Neuronal stem cell (in vitro differentiated cells): ENCODE measurements at regions not wholly inside any gene's neighbourhood (a gene's known extent, or its start where the extent isn't known, plus 50 kb on each side); places are given as distances from the start of the nearest gene placed in this dataset.

ENCODE experiments used
- DNase-seq: peaks from one replicate; pipeline ENCODE4 v3.0.0-alpha.2; 2013; ENCODE audit warnings: low spot score
- H2AFZ ChIP-seq: one replicate; pipeline ENCODE4 v1.6.1; 2013; ENCODE audit warnings: mild to moderate bottlenecking, low read length, inconsistent platforms
- H2AK5ac ChIP-seq: 2 replicates; pipeline ENCODE4 v1.6.1; 2013; ENCODE audit warnings: low read depth, mild to moderate bottlenecking, inconsistent platforms, low read length, moderate library complexity, mixed read lengths
- H2BK120ac ChIP-seq: 2 replicates; pipeline ENCODE4 v1.6.1; 2013; ENCODE audit warnings: low read depth, mild to moderate bottlenecking, inconsistent platforms, low read length, moderate library complexity, mixed read lengths
- H2BK12ac ChIP-seq: one replicate; pipeline ENCODE4 v1.6.1; 2013; ENCODE audit warnings: low read length, inconsistent platforms
- H2BK15ac ChIP-seq: 2 replicates; pipeline ENCODE4 v1.6.1; 2013; ENCODE audit warnings: mild to moderate bottlenecking, low read length, inconsistent platforms, mixed read lengths
- H2BK5ac ChIP-seq: one replicate; pipeline ENCODE4 v1.6.1; 2013; ENCODE audit warnings: inconsistent platforms, mild to moderate bottlenecking, low read length, moderate library complexity
- H3K14ac ChIP-seq: one replicate; pipeline ENCODE4 v1.6.1; 2013; ENCODE audit warnings: low read length, inconsistent platforms
- H3K18ac ChIP-seq: 2 replicates; pipeline ENCODE4 v1.6.1; 2013; ENCODE audit warnings: low read length, inconsistent platforms
- H3K23ac ChIP-seq: 2 replicates; pipeline ENCODE4 v1.6.1; 2013; ENCODE audit warnings: low read depth, mild to moderate bottlenecking, mixed read lengths, low read length, inconsistent platforms; ENCODE audit not compliant: poor library complexity
- H3K27ac ChIP-seq: replicated peaks from 3 replicates; pipeline ENCODE4 v1.5.1; 2013; ENCODE audit warnings: low read length, inconsistent platforms
- H3K27me3 ChIP-seq, 3 experiments: 2 replicates each; pipeline ENCODE4 v1.6.1; 2013; ENCODE audit warnings: low read length in 3 of 3, mild to moderate bottlenecking in 2 of 3, inconsistent platforms in 1 of 3, low read depth in 1 of 3, mixed read lengths in 1 of 3, moderate library complexity in 1 of 3; ENCODE audit not compliant: control insufficient read depth in 3 of 3, insufficient read depth in 3 of 3
- H3K36me3 ChIP-seq, 2 donors: replicated peaks in 1 of 2; 2 replicates each; pipeline ENCODE4 v1.6.1; 2013; ENCODE audit warnings: low read length in 2 of 2; ENCODE audit not compliant: control insufficient read depth in 2 of 2, insufficient read depth in 2 of 2
- H3K4ac ChIP-seq: 2 replicates; pipeline ENCODE4 v1.6.1; 2013; ENCODE audit warnings: inconsistent platforms, mild to moderate bottlenecking, low read length, moderate library complexity
- H3K4me1 ChIP-seq, 2 donors: 1 replicate in 1 of 2; 2 replicates in 1 of 2; pipeline ENCODE4 v1.6.1; 2013; ENCODE audit warnings: low read length in 2 of 2, low read depth in 1 of 2; ENCODE audit not compliant: control insufficient read depth in 2 of 2, insufficient read depth in 1 of 2
- H3K4me2 ChIP-seq: one replicate; pipeline ENCODE4 v1.6.1; 2013; ENCODE audit warnings: mild to moderate bottlenecking, low read length, inconsistent platforms; ENCODE audit not compliant: insufficient read depth, poor library complexity, severe bottlenecking
- H3K4me3 ChIP-seq, 2 donors: 2 replicates each; pipeline ENCODE4 v1.5.1; 2013; ENCODE audit warnings: low read length in 2 of 2, mild to moderate bottlenecking in 2 of 2, inconsistent platforms in 1 of 2, moderate library complexity in 1 of 2
- H3K79me1 ChIP-seq: one replicate; pipeline ENCODE4 v1.6.1; 2013; ENCODE audit warnings: low read depth, mild to moderate bottlenecking, inconsistent platforms, low read length, moderate library complexity
- H3K9ac ChIP-seq: one replicate; pipeline ENCODE4 v1.6.1; 2013; ENCODE audit warnings: mild to moderate bottlenecking, low read depth, low read length, inconsistent platforms; ENCODE audit not compliant: poor library complexity
- H3K9me3 ChIP-seq, 2 donors: replicated peaks in 1 of 2; 2 replicates each; pipeline versions ENCODE3 to v1.6.1; 2013; ENCODE audit warnings: low read length in 2 of 2, mild to moderate bottlenecking in 2 of 2, inconsistent platforms in 1 of 2, low read depth in 1 of 2, mixed read lengths in 1 of 2, moderate library complexity in 1 of 2; ENCODE audit not compliant: control insufficient read depth in 2 of 2, insufficient read depth in 1 of 2
- H4K8ac ChIP-seq: one replicate; pipeline ENCODE4 v1.6.1; 2013; ENCODE audit warnings: low read depth, mild to moderate bottlenecking, inconsistent platforms, low read length, moderate library complexity
- H4K91ac ChIP-seq: one replicate; pipeline ENCODE4 v1.6.1; 2013; ENCODE audit warnings: low read length, low read depth, mild to moderate bottlenecking, inconsistent platforms; ENCODE audit not compliant: poor library complexity
- WGBS, 2 donors: extraction: QIAGEN DNeasy Blood & Tissue Kit; methylation state at CpG; one replicate each; pipeline ENCODE4 v1.1.7; 2013; ENCODE audit warnings: missing lambda C conversion rate in 2 of 2, mixed read lengths in 1 of 2; ENCODE audit not compliant: insufficient read length in 2 of 2, insufficient replicate concordance in 1 of 2; ENCODE audit errors: extremely low coverage in 2 of 2; 5-methylcytosine and 5-hydroxymethylcytosine counted together

- DNase-seq: no peak
- WGBS, 2 donors: no CpG with 5 or more reads among the region's 2 CpGs
- Histone ChIP-seq H3K4ac (no peak overlapping the region), H2BK12ac (no peak overlapping the region), H2BK5ac (no peak overlapping the region), H2BK15ac (no peak overlapping the region), H2AFZ (no peak overlapping the region), H3K4me1 (peaks cover 0 to 4% of the 10 kb centered on the region in 2 donors), H3K9me3 (no peaks in the 10 kb centered on the region), H2BK120ac (no peak overlapping the region), H4K8ac (no peak overlapping the region), H3K4me3 (no peak overlapping the region), H3K79me1 (no peaks in the 10 kb centered on the region), H3K27ac (no peak overlapping the region), H3K27me3 (no peaks in the 10 kb centered on the region), H3K14ac (no peak overlapping the region), H3K36me3 (no peaks in the 10 kb centered on the region), H3K18ac (no peak overlapping the region), H3K4me2 (no peak overlapping the region), H3K23ac (no peak overlapping the region), H3K9ac (no peak overlapping the region), H2AK5ac (no peak overlapping the region), H4K91ac (no peak overlapping the region)
These were observed 736.6 kb upstream of the SORCS1 start for GRCh38 chr10:107901076-107901475.

DNA sequence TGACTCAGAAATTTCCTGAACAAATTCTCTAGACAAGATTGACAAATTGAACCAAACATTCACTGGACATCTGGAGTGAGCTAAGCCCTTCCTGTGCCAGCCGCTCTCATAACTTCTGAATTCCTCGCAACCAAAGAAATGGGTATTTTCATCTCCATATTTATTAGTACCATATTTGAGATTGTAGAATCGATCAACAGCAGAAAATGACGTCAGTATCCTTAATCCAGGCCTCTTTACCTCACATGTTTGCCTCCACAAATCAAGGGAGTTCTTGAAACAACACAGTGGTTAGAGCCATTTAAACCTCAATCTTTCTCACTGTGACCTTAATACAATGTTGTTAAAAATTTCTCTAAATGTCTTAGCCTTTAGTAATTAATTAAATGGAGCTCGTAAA is 735.6 kb upstream of the SORCS1 start:
- Histone ChIP-seq H3K23ac (no peak overlapping the region), H2BK5ac (no peak overlapping the region), H3K14ac (no peak overlapping the region), H2BK15ac (no peak overlapping the region), H3K4me1 (peaks cover 0 to 4% of the 10 kb centered on the region in 2 donors), H3K27ac (no peak overlapping the region), H3K9me3 (no peaks in the 10 kb centered on the region), H4K8ac (no peak overlapping the region), H3K4me3 (no peak overlapping the region), H2BK12ac (no peak overlapping the region), H2AFZ (no peak overlapping the region), H2BK120ac (no peak overlapping the region), H3K4ac (no peak overlapping the region), H2AK5ac (no peak overlapping the region), H3K4me2 (no peak overlapping the region), H3K79me1 (no peaks in the 10 kb centered on the region), H4K91ac (no peak overlapping the region), H3K18ac (no peak overlapping the region), H3K27me3 (no peaks in the 10 kb centered on the region), H3K9ac (no peak overlapping the region), H3K36me3 (no peaks in the 10 kb centered on the region)
- no CpG with 5 or more reads among the region's 5 CpGs for WGBS, 2 donors
- no peak for DNase-seq

DNA sequence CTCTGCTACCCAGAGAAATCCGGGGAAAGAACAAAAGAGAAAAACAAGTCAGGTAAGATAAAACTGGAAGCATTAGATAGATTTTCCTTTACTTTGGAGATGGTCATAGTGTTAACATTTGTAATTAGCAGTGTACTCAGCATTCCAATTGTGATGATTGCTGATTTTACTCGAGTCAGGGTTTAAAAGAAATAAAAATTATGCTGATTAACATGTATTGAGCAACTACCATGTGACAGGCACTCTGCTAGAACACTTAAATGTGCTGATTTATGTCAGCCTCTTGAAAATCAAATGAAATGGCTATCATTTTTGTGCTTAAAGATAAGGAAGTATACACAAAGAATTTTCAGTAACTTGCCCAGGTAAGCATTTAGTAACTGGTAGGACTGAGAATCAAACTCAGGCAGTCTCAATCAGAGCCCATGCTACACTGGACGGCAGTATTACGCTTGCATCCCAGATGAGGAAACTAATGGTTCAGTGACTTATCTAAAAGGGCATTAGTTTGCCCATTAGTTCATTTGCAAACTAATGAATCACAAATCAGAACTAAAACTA is 735.1 kb upstream of the SORCS1 start:
- Histone ChIP-seq H4K91ac (no peak overlapping the region), H3K18ac (no peak overlapping the region), H2AK5ac (no peak overlapping the region), H3K27ac (no peak overlapping the region), H3K4me1 (peaks cover 0 to 4% of the 10 kb centered on the region in 2 donors), H3K9me3 (no peaks in the 10 kb centered on the region), H4K8ac (no peak overlapping the region), H3K4me3 (no peak overlapping the region), H3K9ac (no peak overlapping the region), H2BK5ac (no peak overlapping the region), H2BK120ac (no peak overlapping the region), H3K4ac (no peak overlapping the region), H2AFZ (no peak overlapping the region), H2BK15ac (no peak overlapping the region), H2BK12ac (no peak overlapping the region), H3K36me3 (no peaks in the 10 kb centered on the region), H3K14ac (no peak overlapping the region), H3K4me2 (no peak overlapping the region), H3K23ac (no peak overlapping the region), H3K27me3 (no peaks in the 10 kb centered on the region), H3K79me1 (no peaks in the 10 kb centered on the region)
- DNase-seq: no peak
- no CpG with 5 or more reads among the region's 4 CpGs for WGBS, 2 donors

GRCh38 chr10:107899075-107899474 is 734.6 kb upstream of the SORCS1 start:
- no CpG with 5 or more reads among the region's 4 CpGs for WGBS, 2 donors
- DNase-seq: no peak

More at GRCh38 chr10:107899075-107899474, 734.6 kb upstream of the SORCS1 start:
- no peak overlapping the region for H4K8ac ChIP-seq
- H3K4me2 ChIP-seq: no peak overlapping the region
- no peak overlapping the region for H3K4me3 ChIP-seq
- no peaks in the 10 kb centered on the region for H3K36me3 ChIP-seq
- H3K27ac ChIP-seq: no peak overlapping the region
- no peak overlapping the region for H3K4ac ChIP-seq
- H2BK120ac ChIP-seq: no peak overlapping the region
- H3K23ac ChIP-seq: no peak overlapping the region
- no peak overlapping the region for H2AK5ac ChIP-seq
- no peak overlapping the region for H2BK5ac ChIP-seq
- H2AFZ ChIP-seq: no peak overlapping the region
- H3K4me1 ChIP-seq: peaks cover 0 to 4% of the 10 kb centered on the region in 2 donors
- no peak overlapping the region for H3K9ac ChIP-seq
- no peak overlapping the region for H4K91ac ChIP-seq
- no peak overlapping the region for H2BK15ac ChIP-seq
- no peaks in the 10 kb centered on the region for H3K27me3 ChIP-seq
- no peak overlapping the region for H3K18ac ChIP-seq
- no peak overlapping the region for H3K14ac ChIP-seq
- H3K9me3 ChIP-seq: no peaks in the 10 kb centered on the region
- H3K79me1 ChIP-seq: no peaks in the 10 kb centered on the region
- H2BK12ac ChIP-seq: no peak overlapping the region
